ENCODE measurements at regions not wholly inside any gene's neighbourhood (a gene's known extent, or its start where the extent isn't known, plus 50 kb on each side); places are given as distances from the start of the nearest gene placed in this dataset.

- H3K27ac ChIP-seq (replicated peaks; ENCODE audit: low read length) = no peak overlapping the region
- no peak overlapping the region for H2BK120ac ChIP-seq (ENCODE audit: low read depth, low read length)
- H3K9ac ChIP-seq (ENCODE audit: low read depth, low read length, poor library complexity) = no peak overlapping the region
- H3K4me1 ChIP-seq (ENCODE audit: control insufficient read depth in 2 of 2, insufficient read depth in 1 of 2, low read depth in 1 of 2, low read length in 2 of 2) = no peaks in the 10 kb centered on the region
- no peak overlapping the region for H3K18ac ChIP-seq (ENCODE audit: low read length)
- no peaks in the 10 kb centered on the region for H3K27me3 ChIP-seq (ENCODE audit: control insufficient read depth in 3 of 3, insufficient read depth in 3 of 3, low read depth in 1 of 3, low read length in 3 of 3)
- H3K79me1 ChIP-seq (ENCODE audit: low read depth, low read length) = no peaks in the 10 kb centered on the region
- no peak overlapping the region for H2BK12ac ChIP-seq (ENCODE audit: low read length)
- no peak overlapping the region for H2AFZ ChIP-seq (ENCODE audit: low read length)
- no peak overlapping the region for H3K14ac ChIP-seq (ENCODE audit: low read length)
- H2AK5ac ChIP-seq (ENCODE audit: low read depth, low read length) = no peak overlapping the region
- no peak for DNase-seq (ENCODE audit: low spot score)
- H3K23ac ChIP-seq (ENCODE audit: low read depth, low read length, poor library complexity) = no peak overlapping the region
- no peak overlapping the region for H2BK15ac ChIP-seq (ENCODE audit: low read length)
- no peak overlapping the region for H3K4me3 ChIP-seq (ENCODE audit: low read length in 2 of 2)
- no peak overlapping the region for H3K4me2 ChIP-seq (ENCODE audit: insufficient read depth, low read length, poor library complexity, severe bottlenecking)
- no peak overlapping the region for H4K8ac ChIP-seq (ENCODE audit: low read depth, low read length)
- no peak overlapping the region for H2BK5ac ChIP-seq (ENCODE audit: low read length)
- WGBS, 2 donors (ENCODE audit: extremely low coverage in 2 of 2, insufficient read length in 2 of 2, insufficient replicate concordance in 1 of 2) = no CpG with 5 or more reads among the region's 1 CpG
- H3K4ac ChIP-seq (ENCODE audit: low read length) = no peak overlapping the region
- H3K9me3 ChIP-seq (replicated peaks in 1 of 2; ENCODE audit: control insufficient read depth in 2 of 2, insufficient read depth in 1 of 2, low read depth in 1 of 2, low read length in 2 of 2) = no peaks in the 10 kb centered on the region
- no peak overlapping the region for H4K91ac ChIP-seq (ENCODE audit: low read depth, low read length, poor library complexity)
- no peaks in the 10 kb centered on the region for H3K36me3 ChIP-seq (replicated peaks in 1 of 2; ENCODE audit: control insufficient read depth in 2 of 2, insufficient read depth in 2 of 2, low read length in 2 of 2)
Measured at GRCh38 chr11:25779033-25779432, 552.9 kb upstream of the ANO3 start.

- H2BK12ac ChIP-seq (ENCODE audit: low read length) = no peak overlapping the region
- no peaks in the 10 kb centered on the region for H3K27me3 ChIP-seq (ENCODE audit: control insufficient read depth in 3 of 3, insufficient read depth in 3 of 3, low read depth in 1 of 3, low read length in 3 of 3)
- no peaks in the 10 kb centered on the region for H3K36me3 ChIP-seq (replicated peaks in 1 of 2; ENCODE audit: control insufficient read depth in 2 of 2, insufficient read depth in 2 of 2, low read length in 2 of 2)
- H3K79me1 ChIP-seq (ENCODE audit: low read depth, low read length) = no peaks in the 10 kb centered on the region
- no peak overlapping the region for H3K4me3 ChIP-seq (ENCODE audit: low read length in 2 of 2)
- no peak overlapping the region for H3K18ac ChIP-seq (ENCODE audit: low read length)
- H2BK15ac ChIP-seq (ENCODE audit: low read length) = no peak overlapping the region
- H3K23ac ChIP-seq (ENCODE audit: low read depth, low read length, poor library complexity) = no peak overlapping the region
- no peak overlapping the region for H3K14ac ChIP-seq (ENCODE audit: low read length)
- H3K4me1 ChIP-seq (ENCODE audit: control insufficient read depth in 2 of 2, insufficient read depth in 1 of 2, low read depth in 1 of 2, low read length in 2 of 2) = no peaks in the 10 kb centered on the region
- H2BK5ac ChIP-seq (ENCODE audit: low read length) = no peak overlapping the region
- WGBS, 2 donors (ENCODE audit: extremely low coverage in 2 of 2, insufficient read length in 2 of 2, insufficient replicate concordance in 1 of 2) = no CpG with 5 or more reads among the region's 3 CpGs
- no peak overlapping the region for H4K8ac ChIP-seq (ENCODE audit: low read depth, low read length)
- H2BK120ac ChIP-seq (ENCODE audit: low read depth, low read length) = no peak overlapping the region
- H4K91ac ChIP-seq (ENCODE audit: low read depth, low read length, poor library complexity) = no peak overlapping the region
- no peak overlapping the region for H3K4ac ChIP-seq (ENCODE audit: low read length)
- H3K27ac ChIP-seq (replicated peaks; ENCODE audit: low read length) = no peak overlapping the region
- H3K9me3 ChIP-seq (replicated peaks in 1 of 2; ENCODE audit: control insufficient read depth in 2 of 2, insufficient read depth in 1 of 2, low read depth in 1 of 2, low read length in 2 of 2) = no peaks in the 10 kb centered on the region
- H3K4me2 ChIP-seq (ENCODE audit: insufficient read depth, low read length, poor library complexity, severe bottlenecking) = no peak overlapping the region
- H2AK5ac ChIP-seq (ENCODE audit: low read depth, low read length) = no peak overlapping the region
- no peak overlapping the region for H2AFZ ChIP-seq (ENCODE audit: low read length)
- no peak for DNase-seq (ENCODE audit: low spot score)
- no peak overlapping the region for H3K9ac ChIP-seq (ENCODE audit: low read depth, low read length, poor library complexity)
Measured at GRCh38 chr11:25787416-25787815, 544.5 kb upstream of the ANO3 start.

- Histone ChIP-seq H3K9ac (ENCODE audit: low read depth, low read length, poor library complexity) (no peak overlapping the region), H3K36me3 (replicated peaks in 1 of 2; ENCODE audit: control insufficient read depth in 2 of 2, insufficient read depth in 2 of 2, low read length in 2 of 2) (no peaks in the 10 kb centered on the region), H3K27ac (replicated peaks; ENCODE audit: low read length) (no peak overlapping the region), H3K23ac (ENCODE audit: low read depth, low read length, poor library complexity) (no peak overlapping the region), H2BK5ac (ENCODE audit: low read length) (no peak overlapping the region), H3K4me1 (ENCODE audit: control insufficient read depth in 2 of 2, insufficient read depth in 1 of 2, low read depth in 1 of 2, low read length in 2 of 2) (peaks cover 0 to 2% of the 10 kb centered on the region in 2 donors), H3K9me3 (replicated peaks in 1 of 2; ENCODE audit: control insufficient read depth in 2 of 2, insufficient read depth in 1 of 2, low read depth in 1 of 2, low read length in 2 of 2) (no peaks in the 10 kb centered on the region), H3K4me3 (ENCODE audit: low read length in 2 of 2) (no peak overlapping the region), H2BK12ac (ENCODE audit: low read length) (no peak overlapping the region), H3K4me2 (ENCODE audit: insufficient read depth, low read length, poor library complexity, severe bottlenecking) (no peak overlapping the region), H3K79me1 (ENCODE audit: low read depth, low read length) (no peaks in the 10 kb centered on the region), H4K8ac (ENCODE audit: low read depth, low read length) (no peak overlapping the region), H3K18ac (ENCODE audit: low read length) (no peak overlapping the region), H3K14ac (ENCODE audit: low read length) (no peak overlapping the region), H3K27me3 (ENCODE audit: control insufficient read depth in 3 of 3, insufficient read depth in 3 of 3, low read depth in 1 of 3, low read length in 3 of 3) (no peaks in the 10 kb centered on the region), H2BK120ac (ENCODE audit: low read depth, low read length) (no peak overlapping the region), H2AFZ (ENCODE audit: low read length) (no peak overlapping the region), H4K91ac (ENCODE audit: low read depth, low read length, poor library complexity) (no peak overlapping the region), H2AK5ac (ENCODE audit: low read depth, low read length) (no peak overlapping the region), H2BK15ac (ENCODE audit: low read length) (no peak overlapping the region), H3K4ac (ENCODE audit: low read length) (no peak overlapping the region)
- WGBS, 2 donors (ENCODE audit: extremely low coverage in 2 of 2, insufficient read length in 2 of 2, insufficient replicate concordance in 1 of 2) = no CpG with 5 or more reads among the region's 1 CpG
- DNase-seq (ENCODE audit: low spot score) = no peak
Measured at GRCh38 chr11:25790396-25790795, 541.5 kb upstream of the ANO3 start.

- Histone ChIP-seq H2BK12ac (ENCODE audit: low read length) (no peak overlapping the region), H3K4me2 (ENCODE audit: insufficient read depth, low read length, poor library complexity, severe bottlenecking) (no peak overlapping the region), H2BK120ac (ENCODE audit: low read depth, low read length) (no peak overlapping the region), H3K4me3 (ENCODE audit: low read length in 2 of 2) (no peak overlapping the region), H2BK5ac (ENCODE audit: low read length) (no peak overlapping the region), H2BK15ac (ENCODE audit: low read length) (no peak overlapping the region), H2AK5ac (ENCODE audit: low read depth, low read length) (no peak overlapping the region), H3K9me3 (replicated peaks in 1 of 2; ENCODE audit: control insufficient read depth in 2 of 2, insufficient read depth in 1 of 2, low read depth in 1 of 2, low read length in 2 of 2) (no peaks in the 10 kb centered on the region), H3K9ac (ENCODE audit: low read depth, low read length, poor library complexity) (no peak overlapping the region), H4K8ac (ENCODE audit: low read depth, low read length) (no peak overlapping the region), H3K14ac (ENCODE audit: low read length) (no peak overlapping the region), H2AFZ (ENCODE audit: low read length) (no peak overlapping the region), H4K91ac (ENCODE audit: low read depth, low read length, poor library complexity) (no peak overlapping the region), H3K79me1 (ENCODE audit: low read depth, low read length) (no peaks in the 10 kb centered on the region), H3K4me1 (ENCODE audit: control insufficient read depth in 2 of 2, insufficient read depth in 1 of 2, low read depth in 1 of 2, low read length in 2 of 2) (peaks cover 0 to 2% of the 10 kb centered on the region in 2 donors), H3K27ac (replicated peaks; ENCODE audit: low read length) (no peak overlapping the region), H3K18ac (ENCODE audit: low read length) (no peak overlapping the region), H3K36me3 (replicated peaks in 1 of 2; ENCODE audit: control insufficient read depth in 2 of 2, insufficient read depth in 2 of 2, low read length in 2 of 2) (no peaks in the 10 kb centered on the region), H3K23ac (ENCODE audit: low read depth, low read length, poor library complexity) (no peak overlapping the region), H3K27me3 (ENCODE audit: control insufficient read depth in 3 of 3, insufficient read depth in 3 of 3, low read depth in 1 of 3, low read length in 3 of 3) (no peaks in the 10 kb centered on the region), H3K4ac (ENCODE audit: low read length) (no peak overlapping the region)
- no peak for DNase-seq (ENCODE audit: low spot score)
- WGBS, 2 donors (ENCODE audit: extremely low coverage in 2 of 2, insufficient read length in 2 of 2, insufficient replicate concordance in 1 of 2) = no CpG with 5 or more reads among the region's 7 CpGs
Measured at GRCh38 chr11:25793637-25794036, 538.3 kb upstream of the ANO3 start.

All from neuronal stem cell (in vitro differentiated cells).